HG02870 (cell line): ENCODE measurements at regions not wholly inside any gene's neighbourhood (a gene's known extent, or its start where the extent isn't known, plus 50 kb on each side); places are given as distances from the start of the nearest gene placed in this dataset.

Experiments used
- ATAC-seq: cut with Tn5 transposase; IDR thresholded peaks from one replicate; pipeline ENCODE4 v1.9.1; 2021; ENCODE audit warnings: mild to moderate bottlenecking, moderate library complexity; ENCODE audit not compliant: unreplicated experiment

GRCh38 chr12:3931206-3931605 is 58.0 kb upstream of the PARP11 start:
- no peak for ATAC-seq

- ATAC-seq, result no peak
Measured at GRCh38 chr12:3929875-3930615, 56.8 kb upstream of the PARP11 start.

GRCh38 chr12:3928538-3929184 is 55.5 kb upstream of the PARP11 start:
- ATAC-seq, result no peak

- ATAC-seq, result no peak
Measured at GRCh38 chr12:3925621-3926020, 52.4 kb upstream of the PARP11 start.

- no peak for ATAC-seq
Measured at GRCh38 chr12:3924761-3925160, 51.6 kb upstream of the PARP11 start.

- no peak for ATAC-seq
Measured at GRCh38 chr12:3923021-3923420, 49.8 kb upstream of the PARP11 start.
